NB4 (cell line): ENCODE measurements at regions not wholly inside any gene's neighbourhood (a gene's known extent, or its start where the extent isn't known, plus 50 kb on each side); places are given as distances from the start of the nearest gene placed in this dataset.

Source experiments
- DNase-seq: peaks from one replicate; pipeline ENCODE4 v3.0.0; 2010; ENCODE audit warnings: low read depth
- H3K4me3 ChIP-seq: one replicate; pipeline ENCODE4 v1.5.1; 2011; ENCODE audit warnings: mild to moderate bottlenecking, low read depth, low read length, moderate library complexity
- CTCF ChIP-seq: IDR thresholded peaks from one replicate; pipeline ENCODE4 v1.5.1; 2012; ENCODE audit warnings: low read depth, low read length
- MAX ChIP-seq: IDR thresholded peaks from 2 replicates; pipeline ENCODE4 v1.6.1; 2011; ENCODE audit warnings: low read depth, low read length
- MYC ChIP-seq: IDR thresholded peaks from 2 replicates; pipeline ENCODE4 v1.6.1; 2011; ENCODE audit warnings: low read depth, low read length
- POLR2A ChIP-seq: IDR thresholded peaks from 2 replicates; pipeline ENCODE4 v1.6.1; 2011; ENCODE audit warnings: mild to moderate bottlenecking; ENCODE audit not compliant: insufficient read length; ENCODE audit errors: extremely low read depth

GRCh38 chr6:63371104-63371715 is 51.4 kb upstream of the LGSN start:
- DNase-seq, result no peak
- H3K4me3 ChIP-seq, result no peak overlapping the region
- TF ChIP-seq MYC (no peak), MAX (no peak), CTCF (no peak), POLR2A (no peak)

GRCh38 chr6:63372951-63373533 is 53.3 kb upstream of the LGSN start:
- TF ChIP-seq POLR2A (no peak), MAX (no peak), MYC (no peak), CTCF (no peak)
- no peak overlapping the region for H3K4me3 ChIP-seq
- DNase-seq, result no peak

- TF ChIP-seq MAX (no peak), MYC (no peak), POLR2A (no peak)
- H3K4me3 ChIP-seq, result no peak overlapping the region
- no peak for DNase-seq
These were observed 69.5 kb upstream of the LGSN start for GRCh38 chr6:63389191-63389844.

- TF ChIP-seq MYC (no peak), CTCF (no peak), MAX (no peak), POLR2A (no peak)
- DNase-seq, result peak; percentile 4
- no peak overlapping the region for H3K4me3 ChIP-seq
These were observed 71.6 kb upstream of the LGSN start for GRCh38 chr6:63391203-63391970.

GRCh38 chr6:63392092-63392724 is 72.4 kb upstream of the LGSN start:
- H3K4me3 ChIP-seq, result no peak overlapping the region
- DNase-seq, result no peak
- TF ChIP-seq CTCF (no peak), MYC (no peak), POLR2A (no peak), MAX (no peak)
